SK-N-MC (cell line): ENCODE measurements at regions not wholly inside any gene's neighbourhood (a gene's known extent, or its start where the extent isn't known, plus 50 kb on each side); places are given as distances from the start of the nearest gene placed in this dataset.

Experiments
- DNase-seq: peaks from one replicate; pipeline ENCODE4 v3.0.0-alpha.2; 2011; ENCODE audit warnings: low read depth, low spot score
- H3K27ac ChIP-seq: fragments of 200-600 bp; sonication (generic); 2 replicates; pipeline ENCODE4 v1.5.1; 2016; ENCODE audit warnings: mixed run types
- H3K36me3 ChIP-seq: fragments of 200-600 bp; sonication (generic); 2 replicates; pipeline ENCODE4 v1.6.1; 2017; ENCODE audit warnings: antibody characterized with exemption, low read length, mixed read lengths; ENCODE audit not compliant: insufficient read depth
- H3K4me3 ChIP-seq: fragments of 200-600 bp; sonication (generic); 2 replicates; pipeline ENCODE4 v1.5.1; 2016
- H3K9ac ChIP-seq: fragments of 200-600 bp; sonication (generic); 2 replicates; pipeline ENCODE4 v1.8.0; 2017; ENCODE audit warnings: mixed run types, mixed read lengths; ENCODE audit not compliant: insufficient read length
- H3K9me3 ChIP-seq: fragments of 200-600 bp; sonication (generic); 2 replicates; pipeline ENCODE4 v1.6.1; 2017; ENCODE audit warnings: low read depth, mild to moderate bottlenecking, antibody characterized with exemption, low read length, moderate library complexity, mixed read lengths
- EZH2 ChIP-seq: fragments of 200-600 bp; sonication (generic); IDR thresholded peaks from one replicate; pipeline ENCODE4 v1.6.1; 2017; ENCODE audit warnings: antibody characterized with exemption
- FOXP2 ChIP-seq: optimal IDR thresholded peaks from 2 replicates; pipeline ENCODE3; 2011; ENCODE audit warnings: mild to moderate bottlenecking, moderate library complexity; ENCODE audit not compliant: insufficient read depth; ENCODE audit errors: extremely low read length, control extremely low read depth
- POLR2AphosphoS5 ChIP-seq: IDR thresholded peaks from 2 replicates; pipeline ENCODE4 v1.6.1; 2012; ENCODE audit warnings: mild to moderate bottlenecking, low read depth, low read length, borderline replicate concordance

- H3K4me3 ChIP-seq = no peak overlapping the region
- no peak for DNase-seq
- no peaks in the 10 kb centered on the region for H3K9me3 ChIP-seq
- no peak overlapping the region for H3K27ac ChIP-seq
- no peaks in the 10 kb centered on the region for H3K36me3 ChIP-seq
- TF ChIP-seq EZH2 (no peak), POLR2AphosphoS5 (no peak)
- no peak overlapping the region for H3K9ac ChIP-seq
Measured at GRCh38 chr10:4048236-4048864, 263.3 kb upstream of the KLF6 start.

- DNase-seq = no peak
- no peaks in the 10 kb centered on the region for H3K36me3 ChIP-seq
- H3K9ac ChIP-seq = no peak overlapping the region
- TF ChIP-seq EZH2 (no peak), FOXP2 (no peak), POLR2AphosphoS5 (no peak)
- H3K9me3 ChIP-seq = no peaks in the 10 kb centered on the region
- H3K4me3 ChIP-seq = no peak overlapping the region
- no peak overlapping the region for H3K27ac ChIP-seq
Measured at GRCh38 chr10:4046712-4047354, 261.8 kb upstream of the KLF6 start.

GRCh38 chr10:4046030-4046429, 261.0 kb upstream of the KLF6 start:
- no peak for DNase-seq
- Histone ChIP-seq H3K36me3 (no peaks in the 10 kb centered on the region), H3K9me3 (no peaks in the 10 kb centered on the region), H3K27ac (no peak overlapping the region), H3K4me3 (no peak overlapping the region), H3K9ac (no peak overlapping the region)
- TF ChIP-seq EZH2 = no peak
- no peak for TF ChIP-seq POLR2AphosphoS5
- TF ChIP-seq FOXP2 = no peak

GRCh38 chr10:4043897-4044665, 259.1 kb upstream of the KLF6 start:
- Histone ChIP-seq H3K27ac (no peak overlapping the region), H3K4me3 (no peak overlapping the region), H3K36me3 (no peaks in the 10 kb centered on the region), H3K9me3 (no peaks in the 10 kb centered on the region), H3K9ac (no peak overlapping the region)
- no peak for DNase-seq
- TF ChIP-seq POLR2AphosphoS5 = no peak
- no peak for TF ChIP-seq FOXP2
- no peak for TF ChIP-seq EZH2

- Histone ChIP-seq H3K9ac (no peak overlapping the region), H3K36me3 (no peaks in the 10 kb centered on the region), H3K27ac (no peak overlapping the region), H3K4me3 (no peak overlapping the region), H3K9me3 (no peaks in the 10 kb centered on the region)
- DNase-seq = no peak
- TF ChIP-seq POLR2AphosphoS5 = no peak
- TF ChIP-seq FOXP2 = no peak
- TF ChIP-seq EZH2 = no peak
Measured at GRCh38 chr10:4041635-4042034, 256.6 kb upstream of the KLF6 start.

GRCh38 chr10:4038000-4038399, 253.0 kb upstream of the KLF6 start:
- Histone ChIP-seq H3K9me3 (no peaks in the 10 kb centered on the region), H3K27ac (no peak overlapping the region), H3K4me3 (no peak overlapping the region), H3K36me3 (no peaks in the 10 kb centered on the region), H3K9ac (no peak overlapping the region)
- DNase-seq = no peak
- TF ChIP-seq FOXP2 (no peak), POLR2AphosphoS5 (no peak), EZH2 (no peak)

- DNase-seq = no peak
- Histone ChIP-seq H3K36me3 (no peaks in the 10 kb centered on the region), H3K9me3 (no peaks in the 10 kb centered on the region), H3K9ac (no peak overlapping the region), H3K4me3 (no peak overlapping the region), H3K27ac (no peak overlapping the region)
- TF ChIP-seq FOXP2 (no peak), POLR2AphosphoS5 (no peak), EZH2 (no peak)
Measured at GRCh38 chr10:4035599-4035945, 250.6 kb upstream of the KLF6 start.

- no peaks in the 10 kb centered on the region for H3K36me3 ChIP-seq
- H3K9me3 ChIP-seq = no peaks in the 10 kb centered on the region
- no peak overlapping the region for H3K9ac ChIP-seq
- no peak for TF ChIP-seq POLR2AphosphoS5
- no peak for TF ChIP-seq FOXP2
- TF ChIP-seq EZH2 = no peak
- no peak overlapping the region for H3K27ac ChIP-seq
- H3K4me3 ChIP-seq = no peak overlapping the region
- DNase-seq = no peak
Measured at GRCh38 chr10:4034907-4035598, 250.0 kb upstream of the KLF6 start.
